Activated CD4-positive, alpha-beta T cell treated with anti-CD3 and anti-CD28 coated beads for 48 hours (primary cell): ENCODE measurements at regions not wholly inside any gene's neighbourhood (a gene's known extent, or its start where the extent isn't known, plus 50 kb on each side); places are given as distances from the start of the nearest gene placed in this dataset.

Source experiments
- DNase-seq: peaks from one replicate; pipeline ENCODE4 v3.0.0-alpha.2; 2020

GRCh38 chr2:16615687-16616615 is 49.7 kb downstream of the CYRIA start:
- no peak for DNase-seq

DNA sequence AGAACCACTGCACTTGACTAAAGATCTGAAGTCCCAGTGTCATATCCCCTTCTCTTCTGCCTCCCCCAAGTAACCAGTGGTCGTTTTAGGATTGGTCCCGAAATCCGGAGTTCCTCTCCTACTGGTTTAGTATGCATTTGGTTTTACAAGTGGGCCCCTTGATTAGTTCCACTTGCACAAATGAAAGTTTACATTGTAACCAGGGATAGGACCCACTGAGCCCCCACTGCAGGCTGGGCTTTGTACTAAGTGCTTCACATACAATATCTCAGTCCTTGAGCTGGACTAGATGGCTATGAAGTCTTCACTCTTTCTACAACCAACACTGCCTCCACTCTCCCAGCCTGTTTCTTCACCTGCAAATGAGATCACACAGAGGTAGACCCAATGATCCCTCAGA is 50.4 kb downstream of the CYRIA start:
- no peak for DNase-seq

- no peak for DNase-seq
Observed at GRCh38 chr2:16614314-16614860, 51.2 kb downstream of the CYRIA start.

DNA sequence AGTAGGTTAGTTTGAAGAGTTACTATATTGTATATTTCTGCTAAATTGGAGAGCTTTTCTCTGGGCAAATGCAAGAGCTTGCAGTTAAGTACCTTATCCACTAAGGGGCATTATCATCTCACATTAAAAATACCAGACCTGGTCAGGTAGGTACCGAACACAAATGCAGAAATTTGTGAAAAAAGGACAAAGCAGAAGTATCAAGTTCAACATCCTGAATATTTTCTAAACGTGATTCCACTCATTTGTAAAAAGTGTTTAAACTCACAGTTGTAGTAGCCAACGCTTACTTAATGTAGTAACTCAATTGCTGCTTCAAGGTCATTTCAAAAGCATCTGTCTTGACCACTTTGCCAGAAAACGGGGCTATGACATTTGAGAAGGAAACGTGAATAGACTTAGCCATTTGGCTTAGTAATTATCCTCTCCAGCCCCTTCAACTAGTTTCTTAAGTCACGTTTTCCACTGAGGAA is 52.1 kb downstream of the CYRIA start:
- no peak for DNase-seq

DNA sequence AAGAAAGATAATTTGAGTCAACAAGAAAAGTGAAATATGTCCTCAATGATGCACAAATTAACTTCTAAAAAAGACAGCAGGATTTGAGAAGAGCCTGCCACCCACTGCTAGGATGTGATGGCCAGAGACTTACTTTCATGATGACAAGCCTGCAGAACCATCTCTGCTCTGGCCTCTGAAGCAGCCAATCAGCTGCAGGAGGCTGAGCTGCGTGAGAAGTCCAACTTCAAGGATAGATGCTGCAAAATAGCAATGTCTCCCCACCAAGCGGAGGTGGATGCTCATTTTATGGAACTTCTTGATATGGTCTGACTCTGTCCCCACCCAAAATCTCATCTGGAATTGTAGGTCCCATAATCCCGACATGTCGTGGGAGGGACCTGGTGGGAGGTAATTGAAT is 53.1 kb downstream of the CYRIA start:
- DNase-seq, result no peak

DNA sequence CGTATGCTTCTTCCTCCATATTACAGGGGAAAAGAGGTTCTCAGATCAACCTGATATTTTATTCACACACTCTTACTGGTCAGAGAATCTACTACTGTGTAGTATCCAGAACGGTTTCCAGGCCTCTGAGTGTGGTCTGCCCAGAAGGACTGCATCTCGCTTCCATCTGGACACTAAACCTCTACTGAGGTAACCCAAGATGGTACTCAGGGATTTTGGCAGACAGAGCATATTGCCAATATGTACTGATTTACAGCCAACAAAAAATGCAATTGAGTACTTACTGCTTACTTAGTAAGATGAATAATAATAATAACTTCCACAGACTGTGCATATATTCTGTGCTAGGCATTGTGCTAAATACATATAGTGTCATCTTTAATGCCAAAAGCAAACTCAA is 55.8 kb downstream of the CYRIA start:
- DNase-seq, result no peak

- DNase-seq, result peak; percentile 92
Observed at GRCh38 chr2:16608661-16609643, 56.7 kb downstream of the CYRIA start.

DNA sequence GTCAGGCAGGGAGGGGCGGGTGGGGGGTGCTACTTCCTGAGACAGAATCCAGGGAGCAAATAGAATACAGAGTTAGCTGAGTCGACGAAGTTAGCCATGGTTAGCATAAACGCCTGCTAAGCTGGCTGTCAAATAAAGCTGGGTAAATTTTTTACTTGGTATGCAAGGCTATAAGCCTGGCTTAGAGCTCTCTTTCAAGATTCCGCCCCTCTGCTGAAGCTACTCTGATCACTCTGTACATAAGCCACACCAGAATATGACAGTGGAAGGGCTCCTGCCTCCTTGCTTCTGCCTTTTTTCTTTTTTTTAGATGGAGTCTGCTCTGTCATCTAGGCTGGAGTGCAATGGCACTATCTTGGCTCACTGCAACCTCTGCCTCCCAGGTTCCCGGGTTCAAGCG is 58.3 kb downstream of the CYRIA start:
- no peak for DNase-seq

DNA sequence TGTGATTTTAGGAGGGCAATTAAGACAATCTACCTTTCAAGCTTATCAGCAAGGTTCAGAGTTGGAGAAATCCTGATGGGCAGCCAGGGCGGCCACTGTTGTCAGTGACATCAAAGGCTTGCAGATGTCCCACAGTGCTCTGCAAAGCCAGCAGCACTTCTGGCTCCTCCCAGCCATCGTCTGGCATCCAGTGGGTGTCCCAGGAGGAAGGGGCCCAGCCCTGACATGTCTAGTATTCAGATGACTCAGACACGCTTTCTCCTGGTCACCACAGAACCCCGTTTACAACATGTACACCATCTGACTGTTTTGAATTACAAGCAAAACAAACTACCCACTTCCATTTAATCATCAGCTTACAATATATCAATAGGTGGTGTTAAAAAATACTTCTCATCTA is 61.4 kb downstream of the CYRIA start:
- DNase-seq, result no peak

GRCh38 chr2:16591370-16591933 is 74.2 kb downstream of the CYRIA start:
- DNase-seq, result no peak

GRCh38 chr2:16589465-16589864 is 76.2 kb downstream of the CYRIA start:
- no peak for DNase-seq

GRCh38 chr2:16588565-16588964 is 77.1 kb downstream of the CYRIA start:
- no peak for DNase-seq

DNA sequence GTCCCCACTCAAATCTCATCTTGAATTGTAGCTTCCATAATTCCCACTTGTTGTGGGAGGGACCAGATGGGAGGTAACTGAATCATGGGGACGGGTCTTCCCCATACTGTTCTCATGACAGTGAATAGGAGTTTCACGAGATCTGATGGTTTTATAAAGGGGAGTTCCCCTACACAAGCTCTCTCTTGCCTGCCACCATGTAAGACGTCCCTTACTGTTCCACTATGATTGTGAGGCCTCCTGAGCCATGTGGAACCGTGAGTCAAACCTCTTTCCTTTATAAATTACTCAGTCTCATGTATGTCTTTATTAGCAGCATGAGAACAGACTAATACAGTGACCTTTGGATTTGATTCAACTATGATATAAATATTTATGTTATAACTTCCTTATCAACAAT is 78.0 kb downstream of the CYRIA start:
- no peak for DNase-seq

GRCh38 chr2:16584824-16585540 is 80.7 kb downstream of the CYRIA start:
- no peak for DNase-seq

GRCh38 chr2:16584084-16584483 is 81.5 kb downstream of the CYRIA start:
- DNase-seq, result no peak

DNA sequence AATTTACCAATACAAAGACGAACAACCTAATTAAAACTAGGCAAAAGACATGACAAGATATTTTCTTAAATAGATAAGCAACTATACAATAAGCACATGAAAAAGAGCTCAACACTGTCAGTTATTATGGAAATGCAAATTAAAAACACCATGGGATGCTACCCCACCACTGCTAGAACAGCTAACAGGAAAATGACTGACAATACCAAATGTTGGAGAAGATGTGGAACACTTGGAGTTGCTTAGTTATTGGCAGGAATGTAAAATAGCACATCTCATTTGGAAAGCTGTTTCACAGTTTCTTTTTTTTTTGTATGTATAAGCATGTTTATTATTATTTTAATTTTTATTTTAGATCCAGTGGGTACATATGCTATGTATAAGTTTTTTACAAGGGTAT is 84.4 kb downstream of the CYRIA start:
- no peak for DNase-seq

DNA sequence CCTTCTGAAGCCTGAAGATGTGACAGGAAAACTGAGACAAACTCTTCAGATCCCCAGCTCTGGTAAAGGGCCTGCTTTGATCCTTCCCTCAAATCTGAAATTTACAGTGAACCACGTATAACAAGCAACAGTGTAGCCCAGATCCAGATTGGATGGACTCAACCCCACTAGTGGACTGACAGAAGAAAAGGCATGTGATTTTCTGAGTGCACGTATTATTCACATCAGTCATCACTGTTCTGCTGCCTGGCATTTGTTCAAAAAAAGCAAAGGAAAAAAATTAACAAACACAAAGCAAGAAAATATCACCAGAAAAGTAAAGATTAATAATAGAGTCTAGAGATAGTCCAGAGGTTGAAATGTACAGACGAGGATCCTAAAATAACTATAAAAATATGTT is 87.6 kb downstream of the CYRIA start:
- no peak for DNase-seq

DNA sequence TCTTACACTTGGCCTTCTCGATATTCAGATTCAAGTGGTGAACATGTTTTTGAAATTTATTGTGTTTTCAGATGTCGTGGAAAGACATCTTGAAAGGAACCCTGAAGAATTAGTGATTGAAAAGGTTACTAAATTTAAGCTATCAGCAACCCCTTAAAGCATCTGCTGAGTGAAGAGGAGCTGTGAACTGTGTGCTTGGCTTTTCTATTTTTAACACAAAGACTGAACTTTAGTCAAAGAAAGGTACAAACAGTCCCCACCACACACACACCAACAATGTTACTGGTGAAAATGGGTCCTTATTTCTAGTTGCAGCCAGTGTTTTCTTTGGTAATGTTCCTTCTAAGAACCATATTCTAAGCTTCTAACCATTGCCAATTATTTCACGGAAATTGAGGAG is 95.1 kb downstream of the CYRIA start:
- no peak for DNase-seq

GRCh38 chr2:16568998-16569784 is 96.4 kb downstream of the CYRIA start:
- DNase-seq, result no peak

GRCh38 chr2:16566701-16567100 is 98.9 kb downstream of the CYRIA start:
- no peak for DNase-seq

DNA sequence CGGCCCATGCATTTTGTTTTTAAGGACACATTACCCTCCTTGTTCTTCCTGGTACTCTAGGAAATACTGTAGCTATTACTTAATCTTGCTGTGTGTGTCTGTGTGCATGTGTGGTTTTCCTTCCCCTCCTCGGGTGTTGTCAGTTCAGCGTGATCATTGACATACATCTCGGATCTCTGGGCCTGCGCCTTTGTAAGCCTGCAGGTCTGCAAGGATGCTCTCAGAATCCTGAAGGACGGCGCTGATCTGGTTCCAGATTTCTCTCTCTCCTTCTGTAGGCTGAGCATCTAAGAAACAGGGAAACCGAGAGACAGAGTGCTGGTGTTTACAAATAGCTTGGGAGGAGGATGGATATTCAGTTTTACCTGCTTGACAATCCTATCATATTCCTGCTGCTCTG is 100.2 kb downstream of the CYRIA start:
- no peak for DNase-seq
